22Rv1 (cell line): ENCODE measurements at regions not wholly inside any gene's neighbourhood (a gene's known extent, or its start where the extent isn't known, plus 50 kb on each side); places are given as distances from the start of the nearest gene placed in this dataset.

Source experiments
- ZFX ChIP-seq: fragments of 450-650 bp; IDR thresholded peaks from 2 replicates; pipeline ENCODE4 v1.6.1; 2017; ENCODE audit warnings: antibody characterized with exemption, borderline replicate concordance
- TF ChIP-seq, protein P1 (sequence below): fragments of 450-650 bp; IDR thresholded peaks from 2 replicates; pipeline ENCODE4 v1.5.1; 2017; ENCODE audit warnings: mild to moderate bottlenecking

DNA sequence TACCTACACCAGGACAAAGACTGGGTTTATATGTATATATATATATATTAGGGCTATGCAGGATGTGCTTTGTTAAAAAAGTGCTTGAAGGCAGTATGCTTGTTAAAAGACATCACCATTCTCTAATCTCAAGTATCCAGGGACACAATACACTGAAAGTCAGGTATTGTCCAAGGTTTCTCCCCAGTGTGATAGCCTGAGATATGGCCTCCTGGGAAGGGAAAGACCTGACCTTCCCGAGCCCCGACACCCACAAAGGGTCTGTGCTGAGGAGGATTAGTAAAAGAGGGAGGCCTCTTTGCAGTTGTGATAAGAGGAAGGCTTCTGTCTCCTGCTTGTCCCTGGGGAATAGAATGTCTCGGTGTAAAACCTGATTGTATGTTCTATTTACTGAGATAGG is 156.9 kb downstream of the GPX5 start:
- TF ChIP-seq, protein P1, sequence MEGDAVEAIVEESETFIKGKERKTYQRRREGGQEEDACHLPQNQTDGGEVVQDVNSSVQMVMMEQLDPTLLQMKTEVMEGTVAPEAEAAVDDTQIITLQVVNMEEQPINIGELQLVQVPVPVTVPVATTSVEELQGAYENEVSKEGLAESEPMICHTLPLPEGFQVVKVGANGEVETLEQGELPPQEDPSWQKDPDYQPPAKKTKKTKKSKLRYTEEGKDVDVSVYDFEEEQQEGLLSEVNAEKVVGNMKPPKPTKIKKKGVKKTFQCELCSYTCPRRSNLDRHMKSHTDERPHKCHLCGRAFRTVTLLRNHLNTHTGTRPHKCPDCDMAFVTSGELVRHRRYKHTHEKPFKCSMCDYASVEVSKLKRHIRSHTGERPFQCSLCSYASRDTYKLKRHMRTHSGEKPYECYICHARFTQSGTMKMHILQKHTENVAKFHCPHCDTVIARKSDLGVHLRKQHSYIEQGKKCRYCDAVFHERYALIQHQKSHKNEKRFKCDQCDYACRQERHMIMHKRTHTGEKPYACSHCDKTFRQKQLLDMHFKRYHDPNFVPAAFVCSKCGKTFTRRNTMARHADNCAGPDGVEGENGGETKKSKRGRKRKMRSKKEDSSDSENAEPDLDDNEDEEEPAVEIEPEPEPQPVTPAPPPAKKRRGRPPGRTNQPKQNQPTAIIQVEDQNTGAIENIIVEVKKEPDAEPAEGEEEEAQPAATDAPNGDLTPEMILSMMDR: no peak
- TF ChIP-seq ZFX: no peak
